NCI-H146 (cell line): ENCODE measurements at regions not wholly inside any gene's neighbourhood (a gene's known extent, or its start where the extent isn't known, plus 50 kb on each side); places are given as distances from the start of the nearest gene placed in this dataset.
A peak's percentile ranks its signal among the peaks of the same experiment; 100 is the strongest.

ENCODE experiments used
- DNase-seq: peaks from one replicate; lab custom pipeline; 2025; lab: John Stamatoyannopoulos, UW

DNA sequence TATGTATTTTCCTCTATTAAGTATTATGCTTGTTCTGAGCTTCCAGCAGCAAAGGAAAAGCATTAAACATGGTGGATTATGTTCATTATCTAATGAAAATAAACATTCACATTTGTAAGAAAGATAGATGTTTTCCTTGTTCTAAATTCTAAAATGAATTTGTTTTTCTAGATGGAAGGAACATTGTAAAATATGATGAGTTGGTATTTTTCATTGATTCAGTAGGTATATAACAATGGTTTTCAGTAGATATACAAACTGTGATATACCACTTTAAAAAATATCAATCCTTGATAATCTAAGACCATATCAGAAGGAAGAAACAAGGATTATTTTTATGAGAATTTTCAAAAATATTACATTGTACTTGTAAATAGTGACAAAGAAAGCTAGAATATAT lies 290.6 kb upstream of the GOLIM4 start:
- DNase-seq = no peak

DNA sequence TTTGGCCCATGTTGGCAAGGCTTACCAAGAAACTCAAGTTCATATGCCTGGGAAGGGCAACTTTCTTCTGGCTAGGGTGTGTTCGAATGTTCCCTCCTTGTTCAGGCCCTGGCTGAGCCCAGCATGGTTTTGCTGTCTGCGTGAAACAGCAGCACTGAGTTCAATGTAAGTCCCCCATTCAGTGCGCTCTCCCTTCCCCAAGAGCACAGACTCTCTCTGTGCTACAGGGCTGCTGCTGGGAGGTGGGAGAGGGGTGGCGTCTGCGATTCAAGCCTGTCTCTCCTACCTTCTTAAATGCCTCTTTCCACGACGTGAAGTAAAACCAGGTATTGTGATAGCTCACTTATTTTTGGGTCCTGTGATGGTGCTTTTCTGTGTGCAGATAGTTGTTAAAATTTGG lies 289.3 kb upstream of the GOLIM4 start:
- no peak for DNase-seq

DNA sequence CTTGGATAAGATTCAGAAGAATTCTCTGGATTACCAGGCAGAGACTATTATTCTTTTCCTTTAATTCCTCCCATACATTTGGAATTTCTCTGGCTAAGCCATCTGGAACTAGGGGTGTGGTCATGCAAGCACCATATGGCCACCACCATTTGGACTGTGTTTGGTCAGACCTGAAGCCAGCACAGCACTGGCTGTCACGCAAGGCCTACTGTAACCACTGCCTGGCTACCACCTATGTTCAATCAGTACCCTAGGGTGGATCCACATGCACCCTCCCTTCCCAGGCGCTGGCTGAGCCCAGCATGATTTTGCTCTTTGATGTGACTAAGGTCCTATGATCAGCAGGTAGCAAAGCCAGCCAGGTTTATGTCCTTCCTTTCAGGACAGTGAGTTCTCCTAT lies 287.8 kb upstream of the GOLIM4 start:
- no peak for DNase-seq

DNA sequence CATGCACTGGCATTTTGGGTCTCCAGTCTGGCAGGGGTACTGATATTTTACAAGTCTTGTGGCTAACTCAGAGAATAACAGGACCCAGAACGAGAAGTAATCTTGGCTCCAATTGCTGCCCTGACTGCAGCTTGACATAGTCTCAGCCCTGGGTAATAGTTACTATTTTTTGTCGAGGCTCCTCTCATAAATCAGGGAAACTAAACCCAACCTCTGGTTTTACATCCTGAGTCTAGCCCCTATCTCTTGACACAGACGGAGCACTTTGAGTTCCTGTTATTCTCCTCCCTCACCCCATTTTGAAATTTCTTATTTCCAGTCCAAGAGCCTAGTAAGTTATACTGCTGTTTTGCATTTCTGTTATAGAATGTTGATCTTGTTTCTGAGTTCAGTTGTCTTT lies 276.1 kb upstream of the GOLIM4 start:
- DNase-seq = no peak

DNA sequence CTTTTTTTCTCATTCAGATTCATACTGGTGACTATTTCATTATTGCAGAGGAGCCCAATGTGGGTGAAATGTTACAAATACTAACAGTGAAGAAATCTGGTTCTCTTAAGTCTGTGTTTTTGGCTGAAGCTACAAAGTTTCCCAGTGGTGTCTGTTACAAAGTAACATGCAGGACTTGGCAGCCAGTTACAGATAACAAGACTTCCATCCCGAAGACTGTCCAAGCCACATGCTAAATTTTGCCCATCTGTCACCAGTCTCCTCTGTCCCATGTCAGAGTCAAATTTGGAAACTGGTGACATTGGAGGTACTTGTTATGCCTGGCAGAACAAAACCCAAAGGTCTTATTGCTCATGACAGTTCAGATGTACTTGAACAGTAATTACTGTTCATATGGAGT lies 269.2 kb upstream of the GOLIM4 start:
- no peak for DNase-seq

DNA sequence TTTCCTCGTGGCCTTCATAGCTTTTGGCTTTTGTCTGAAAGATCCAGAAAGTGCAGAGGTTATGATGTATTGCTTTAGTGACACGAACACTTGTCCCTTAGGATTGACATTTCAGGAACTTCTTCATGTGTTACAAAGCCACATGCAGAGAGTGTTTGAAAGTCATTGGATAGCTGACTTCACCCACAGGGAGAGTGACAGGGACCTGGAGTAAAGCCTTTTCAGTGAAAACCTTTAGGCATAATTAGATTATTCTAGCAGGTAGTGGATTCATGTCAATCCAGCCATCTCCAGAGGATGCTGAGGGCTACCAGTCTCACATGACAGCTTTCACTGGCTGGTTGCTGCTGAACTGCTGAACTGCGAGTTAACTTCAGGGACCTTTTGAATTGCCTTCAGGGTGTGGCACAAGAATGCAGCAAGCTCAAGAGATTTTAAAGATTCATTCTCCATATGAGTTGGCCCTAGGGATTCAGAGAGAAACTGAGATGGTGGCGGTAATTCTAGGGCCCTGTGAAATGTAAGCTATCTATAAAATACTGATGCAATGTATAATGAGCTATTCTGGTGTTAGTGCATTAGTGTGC lies 267.0 kb upstream of the GOLIM4 start:
- no peak for DNase-seq

DNA sequence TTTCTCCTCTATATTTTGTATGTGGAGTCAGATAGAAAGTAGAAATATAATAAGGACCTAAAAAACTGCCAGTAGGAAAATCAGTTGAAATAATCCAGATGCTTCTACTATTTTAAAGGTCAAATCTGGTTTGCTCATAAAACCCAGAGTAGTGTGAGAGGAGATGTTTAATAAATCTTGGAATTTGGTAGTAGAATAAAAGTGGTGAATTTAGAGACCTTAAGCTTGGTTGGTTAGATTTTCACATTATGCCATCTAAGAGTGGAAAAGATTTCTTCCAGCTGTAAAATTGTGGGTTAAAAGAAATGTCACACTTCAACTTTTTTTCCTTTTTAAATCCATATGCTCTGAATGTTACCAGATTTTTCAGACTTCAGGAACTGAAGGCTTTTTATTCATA lies 266.4 kb upstream of the GOLIM4 start:
- no peak for DNase-seq

DNA sequence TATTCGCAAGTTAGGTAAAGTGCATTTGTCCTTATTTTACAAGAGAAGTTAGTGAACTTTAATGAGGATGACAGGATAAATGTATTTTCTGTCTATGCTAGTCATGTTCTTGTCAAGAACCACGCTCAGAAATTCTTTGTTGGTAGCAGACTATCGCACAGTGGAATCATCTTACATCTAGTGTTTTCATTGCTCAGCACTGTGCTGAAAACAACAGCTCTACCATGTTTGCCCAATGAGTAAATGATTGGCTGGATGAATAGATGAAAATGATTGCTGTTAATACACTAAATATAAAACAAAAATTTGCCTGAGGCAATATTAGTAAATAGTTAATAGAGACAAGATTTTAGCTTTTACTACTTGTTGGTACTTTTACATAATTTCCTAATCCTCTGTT lies 265.3 kb upstream of the GOLIM4 start:
- no peak for DNase-seq

DNA sequence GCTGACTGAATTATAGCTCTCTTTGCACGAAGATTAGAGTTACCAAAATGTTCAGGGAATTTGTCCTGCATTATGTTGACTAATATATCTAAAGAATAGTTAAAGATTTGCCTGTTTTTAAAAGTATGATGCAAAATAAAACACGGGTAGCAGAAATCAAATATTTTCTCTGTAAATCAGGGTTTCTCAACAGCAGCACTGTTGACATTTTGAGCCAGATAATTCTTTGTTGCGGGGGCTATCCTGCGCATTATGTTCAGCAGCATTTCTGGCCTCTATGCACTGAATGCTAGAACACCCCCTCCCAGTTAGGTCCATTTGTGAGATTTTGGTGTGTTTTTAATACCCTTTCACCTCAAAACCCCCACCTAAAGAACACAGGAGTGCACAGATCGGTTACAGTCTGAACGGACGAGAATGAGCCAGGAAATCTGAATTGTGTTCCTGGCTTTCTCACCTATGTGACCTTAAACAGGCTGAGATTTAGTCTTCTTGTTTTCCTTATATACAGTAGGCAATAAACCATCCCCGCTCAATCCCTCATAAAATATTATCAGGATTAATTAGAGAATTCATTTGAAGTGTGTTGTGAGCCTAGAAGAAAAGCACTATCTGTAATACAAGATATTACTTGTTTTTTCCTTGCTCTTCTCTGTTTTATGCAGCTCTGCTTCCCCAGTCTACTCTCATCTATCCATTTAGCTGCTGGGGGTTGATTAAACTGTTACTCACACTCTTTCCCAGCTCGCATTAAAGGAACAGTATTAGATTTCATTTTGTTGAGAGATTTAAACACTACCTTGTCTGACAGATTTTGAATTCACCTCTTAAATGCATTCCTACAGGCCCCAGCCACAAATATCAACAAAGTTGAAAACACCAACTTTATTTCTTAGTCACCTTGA lies 247.5 kb upstream of the GOLIM4 start:
- DNase-seq = no peak

DNA sequence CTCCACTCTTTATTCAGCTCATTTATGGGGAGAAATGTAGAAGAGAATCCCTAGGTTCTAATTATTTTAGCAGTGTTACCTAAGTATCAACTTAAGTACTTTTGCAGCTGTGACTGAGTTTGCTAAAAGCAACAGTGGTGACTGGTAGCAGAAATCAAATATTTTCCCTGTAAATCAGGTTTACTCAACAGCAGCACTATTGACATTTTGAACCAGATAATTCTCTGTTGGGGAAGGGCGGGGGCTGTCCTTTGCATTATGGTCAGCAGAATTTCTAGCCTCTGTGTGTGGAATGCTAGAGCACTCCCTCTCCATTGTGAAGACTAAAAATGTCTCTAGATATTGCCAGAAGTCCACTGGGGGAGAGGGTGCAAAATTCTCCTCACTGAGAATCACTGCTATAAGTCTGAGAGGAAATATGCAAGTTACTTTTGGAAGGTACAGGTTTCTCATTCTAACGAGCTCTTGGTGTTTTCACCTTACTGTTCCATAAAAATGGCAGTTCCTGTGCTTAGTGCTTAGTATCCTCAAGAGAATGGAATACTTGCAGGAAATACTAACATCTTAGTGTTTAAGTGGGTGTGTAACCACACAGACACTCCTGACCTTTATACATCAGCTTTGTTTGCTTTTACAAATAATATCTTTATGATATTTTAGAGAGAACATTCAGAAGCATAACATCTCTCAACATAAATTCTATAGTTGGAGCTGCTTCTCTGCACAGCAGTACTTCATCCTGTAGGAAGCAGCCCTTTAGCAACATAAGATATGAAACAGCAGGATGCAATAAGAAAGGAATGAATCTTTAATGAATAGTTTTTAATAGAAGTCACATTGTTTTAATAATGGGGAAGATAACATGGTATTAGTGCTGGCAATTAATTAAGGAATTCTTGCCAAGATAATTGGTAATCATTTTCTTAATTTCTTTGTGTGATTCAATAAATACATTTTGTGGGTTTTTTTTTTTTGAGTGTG lies 246.5 kb upstream of the GOLIM4 start:
- DNase-seq = peak; percentile 70

DNA sequence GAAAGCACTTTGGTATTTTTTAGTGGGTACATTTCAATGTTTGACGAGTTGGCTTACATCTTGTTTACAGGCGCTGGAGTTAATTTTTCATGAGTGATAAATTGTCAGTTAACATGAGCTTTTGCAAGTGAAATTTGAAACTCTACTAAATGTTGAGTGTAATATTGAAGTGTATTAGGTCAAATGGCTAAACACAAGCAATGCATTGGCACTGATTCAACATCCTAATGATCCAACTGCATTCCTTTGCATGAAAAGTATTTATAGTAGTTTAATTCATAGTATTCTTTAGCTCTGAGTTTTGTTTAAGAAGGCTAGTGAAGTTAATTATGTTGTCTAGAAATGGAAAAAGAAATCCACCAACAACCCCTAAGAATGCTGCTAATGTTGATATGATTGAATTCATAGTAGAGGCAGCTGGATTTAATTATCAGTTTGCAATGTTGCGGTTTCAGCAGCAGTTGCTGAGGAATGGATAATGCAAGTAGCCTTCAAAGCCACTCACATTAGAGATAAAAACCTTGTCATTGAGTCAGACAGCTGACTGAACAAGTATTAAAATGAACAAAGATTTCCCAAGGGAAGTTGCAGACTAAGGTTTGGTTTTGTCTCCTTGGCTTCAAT lies 245.6 kb upstream of the GOLIM4 start:
- DNase-seq = no peak

DNA sequence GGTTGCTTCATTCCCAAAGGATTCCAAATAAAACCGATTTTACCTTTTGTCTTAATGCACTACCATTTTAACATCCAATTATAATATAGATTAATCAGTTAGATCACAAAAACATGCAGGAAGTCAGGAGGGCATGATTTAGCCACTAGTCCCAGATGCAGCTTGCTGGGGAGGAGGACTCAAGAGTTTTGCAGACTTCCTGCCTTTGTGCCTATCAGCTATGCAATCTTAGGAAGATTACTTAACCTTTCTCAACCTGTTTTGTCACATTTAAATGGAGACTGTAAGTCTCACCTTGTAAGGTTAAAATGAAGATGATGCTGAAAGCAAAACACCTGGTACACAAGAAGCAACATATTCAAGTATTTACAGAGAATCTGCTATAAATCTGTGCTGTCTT lies 242.4 kb upstream of the GOLIM4 start:
- DNase-seq = no peak

DNA sequence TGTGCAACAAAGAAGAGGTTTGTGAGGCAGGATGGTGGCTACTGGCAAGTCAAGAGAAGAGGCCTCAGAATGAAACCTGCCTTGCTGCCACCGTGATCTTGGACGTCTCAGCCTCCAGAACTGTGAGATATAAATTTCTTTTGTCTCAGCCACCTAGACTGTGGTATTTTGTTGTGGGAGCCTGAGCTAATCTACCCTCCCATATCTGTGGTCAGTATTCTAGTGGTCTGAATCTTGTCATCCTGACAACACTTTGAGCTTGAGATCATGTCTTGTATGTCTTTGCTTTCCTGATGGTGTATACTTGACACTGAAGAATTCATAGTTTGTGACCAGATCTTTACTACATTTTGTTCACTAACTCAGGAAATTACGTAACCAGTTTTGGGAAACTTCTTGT lies 240.6 kb upstream of the GOLIM4 start:
- no peak for DNase-seq

DNA sequence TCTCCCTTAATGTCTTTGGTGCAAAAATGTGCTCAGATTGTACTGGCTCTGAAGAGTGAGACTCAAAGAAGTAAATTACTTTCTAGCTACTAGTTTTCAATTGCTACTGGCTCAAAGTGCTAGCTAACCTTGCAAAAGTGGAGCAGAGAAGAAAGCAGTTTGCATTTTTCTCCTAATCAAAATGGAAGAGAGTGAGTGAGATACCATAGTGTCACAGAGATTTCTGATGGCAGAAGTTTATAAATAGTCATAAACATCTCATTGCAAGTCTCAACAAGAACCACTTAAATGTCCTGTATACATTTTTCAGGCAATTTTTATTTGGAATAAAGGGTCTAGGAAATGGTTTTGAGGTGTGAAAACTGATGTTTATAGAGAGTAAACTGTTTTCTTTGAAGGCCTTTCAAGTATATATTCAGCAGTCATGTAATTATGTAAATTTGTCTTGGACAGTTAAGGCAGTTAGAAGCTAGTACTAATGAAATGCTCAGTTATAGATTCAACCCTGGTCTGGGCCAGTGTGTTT lies 237.7 kb upstream of the GOLIM4 start:
- DNase-seq = no peak

DNA sequence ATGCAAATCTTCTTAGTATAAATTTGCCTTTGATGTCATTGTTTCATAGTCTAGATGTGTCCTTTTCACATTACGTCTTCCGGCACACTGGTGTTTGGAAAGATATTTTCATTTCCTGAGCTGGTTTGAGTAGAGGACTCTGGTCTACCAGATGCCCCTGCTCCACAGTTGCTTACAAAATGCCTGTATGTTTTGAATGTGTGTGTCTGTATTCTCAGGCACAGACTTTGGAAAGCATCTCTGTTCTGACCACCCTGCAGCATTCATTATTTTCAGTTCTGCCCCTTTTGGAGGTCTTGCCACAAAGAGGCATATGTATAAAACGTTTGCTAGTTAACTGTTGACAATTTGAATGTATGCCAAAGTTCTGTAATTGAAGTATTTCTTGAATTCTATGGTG lies 236.0 kb upstream of the GOLIM4 start:
- no peak for DNase-seq

DNA sequence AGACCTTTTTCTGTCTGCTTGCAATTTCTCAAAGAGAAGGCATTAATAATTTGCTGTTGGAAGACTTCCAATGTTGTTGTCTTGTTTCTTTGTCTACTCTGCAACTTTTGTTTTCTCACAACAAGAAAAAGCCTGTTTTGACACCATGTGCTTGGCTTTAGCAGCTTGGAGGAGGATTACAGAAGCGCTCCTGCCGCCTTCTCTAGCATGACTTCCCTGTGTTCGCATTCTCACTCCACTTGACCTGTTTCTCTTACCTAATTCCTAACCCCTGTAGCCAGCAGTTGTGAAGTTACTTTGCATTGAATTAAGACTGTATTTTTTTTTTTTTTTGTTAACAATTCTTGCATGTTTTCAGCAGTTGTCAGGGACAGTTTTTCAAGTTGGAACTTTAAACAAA lies 235.3 kb upstream of the GOLIM4 start:
- no peak for DNase-seq

DNA sequence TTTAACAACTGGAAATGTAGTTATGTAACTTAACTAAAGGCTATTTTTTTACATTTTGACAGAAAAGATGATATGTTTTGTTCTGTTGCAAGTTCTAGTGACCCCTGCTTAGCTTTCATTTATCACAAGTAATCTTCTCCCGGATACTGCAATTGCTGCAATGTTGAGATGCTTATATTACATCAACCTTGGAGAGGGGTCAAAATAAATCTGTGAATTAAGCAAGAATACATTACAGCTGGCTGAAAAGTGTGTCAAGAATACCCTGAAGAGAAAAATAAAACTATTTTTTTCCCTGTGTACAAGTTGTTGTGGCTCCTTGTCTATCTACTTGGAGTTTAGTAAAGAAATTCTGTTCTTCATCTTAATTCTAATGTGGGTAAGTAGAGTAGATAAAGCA lies 232.1 kb upstream of the GOLIM4 start:
- DNase-seq = no peak

DNA sequence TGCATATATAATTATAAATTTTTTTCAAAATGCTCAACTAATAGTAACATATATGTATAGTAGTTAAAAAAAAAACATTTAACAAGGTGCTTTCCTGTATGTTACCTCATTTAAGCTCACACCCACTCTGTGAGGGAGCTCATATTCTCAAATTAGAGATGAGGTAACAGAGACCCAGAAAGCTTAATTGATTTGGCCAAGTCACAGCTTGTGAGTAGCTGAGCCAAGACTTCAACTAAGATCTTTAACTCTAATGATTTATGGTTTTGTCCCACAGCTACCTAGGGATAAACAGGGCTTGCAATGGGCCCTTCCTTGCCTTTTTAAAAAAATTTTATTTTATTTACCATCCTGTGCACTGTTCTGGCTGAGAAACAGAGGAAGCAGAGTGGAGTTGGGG lies 230.0 kb upstream of the GOLIM4 start:
- no peak for DNase-seq

DNA sequence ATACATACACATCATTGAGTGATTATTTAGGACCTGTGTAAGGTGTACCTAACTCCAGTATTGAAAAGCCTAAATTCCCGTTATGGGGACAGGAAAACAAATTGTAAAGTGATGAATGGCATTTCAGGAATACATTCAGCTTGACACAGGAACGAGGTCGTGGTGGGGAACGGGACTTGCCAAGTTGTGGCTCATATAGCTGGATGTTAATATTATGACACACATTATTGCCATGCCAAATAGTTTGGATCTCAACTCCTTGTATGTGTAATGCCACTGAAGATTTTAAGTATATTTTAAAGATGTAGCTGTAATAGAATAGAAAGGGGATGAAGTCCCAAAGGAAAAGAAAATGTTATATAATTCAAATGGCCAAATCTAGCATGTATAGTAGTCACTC lies 227.2 kb upstream of the GOLIM4 start:
- DNase-seq = no peak

DNA sequence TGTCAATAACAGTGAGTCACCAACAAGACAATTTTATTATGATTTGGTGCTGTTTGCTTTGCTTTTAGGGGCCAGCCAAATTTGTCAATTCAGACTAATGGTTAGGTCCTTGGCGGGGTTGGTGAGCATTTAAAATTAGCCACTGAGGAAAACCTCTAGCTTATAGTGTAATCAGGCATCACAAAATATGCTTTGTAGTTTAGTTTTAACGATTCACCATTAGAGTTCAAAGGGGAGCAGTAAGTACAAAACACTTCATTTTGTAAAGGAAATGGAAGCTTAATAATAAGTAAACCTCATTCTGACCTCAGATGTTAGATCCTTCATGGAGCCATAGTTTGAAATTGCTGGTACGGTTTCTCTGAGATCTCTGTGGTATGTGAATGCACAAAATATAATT lies 218.4 kb upstream of the GOLIM4 start:
- no peak for DNase-seq

DNA sequence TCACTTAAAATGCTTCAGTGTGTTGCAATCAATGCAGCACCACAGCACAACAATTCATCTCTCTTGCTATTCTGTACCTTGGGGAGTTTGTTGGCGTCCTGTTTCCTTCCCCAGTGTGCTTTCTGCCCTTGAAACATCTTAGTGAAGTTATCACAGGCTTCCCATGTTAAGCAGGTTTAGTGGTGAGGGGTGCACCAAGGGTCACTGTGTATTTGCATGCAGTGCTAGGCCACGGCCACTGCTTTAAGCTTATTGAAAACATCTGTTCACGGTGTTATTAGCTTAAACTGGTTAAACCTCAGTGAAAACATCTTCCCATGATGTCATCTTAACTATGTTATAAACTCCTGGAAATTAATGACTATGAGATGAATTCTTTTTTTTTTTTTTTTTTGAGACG lies 217.3 kb upstream of the GOLIM4 start:
- DNase-seq = no peak

DNA sequence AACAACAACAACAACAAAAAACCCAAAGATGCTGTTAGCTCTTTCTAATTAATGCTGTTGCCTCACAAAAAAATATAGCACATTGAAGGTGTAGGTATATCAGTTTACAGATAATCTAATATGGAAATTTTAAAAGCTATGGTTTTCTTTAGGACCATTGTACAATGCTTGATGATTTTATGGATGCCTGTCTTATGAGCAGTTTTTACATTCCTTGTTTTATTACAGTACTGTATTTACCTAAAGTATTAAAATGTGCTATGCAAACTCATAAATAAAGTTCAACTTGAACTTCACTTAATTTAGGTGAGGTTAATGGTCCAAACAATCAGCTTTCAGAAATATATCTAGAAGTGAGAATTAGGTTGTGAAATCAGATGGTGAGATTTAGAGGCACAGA lies 212.2 kb upstream of the GOLIM4 start:
- no peak for DNase-seq
